GM12865 (cell line): ENCODE measurements at regions not wholly inside any gene's neighbourhood (a gene's known extent, or its start where the extent isn't known, plus 50 kb on each side); places are given as distances from the start of the nearest gene placed in this dataset.

Source experiments
- DNase-seq: peaks from one replicate; pipeline ENCODE4 v3.0.0; 2010; ENCODE audit warnings: low read depth
- H3K4me3 ChIP-seq: 2 replicates; pipeline ENCODE4 v1.5.1; 2011; ENCODE audit warnings: mild to moderate bottlenecking, low read depth, low read length, control low read depth
- CTCF ChIP-seq: IDR thresholded peaks from 2 replicates; pipeline ENCODE4 v1.5.1; 2011; ENCODE audit warnings: low read length, control low read depth, low read depth, inconsistent platforms; ENCODE audit not compliant: insufficient read depth; ENCODE audit errors: missing control alignments

GRCh38 chr3:78050276-78051065 lies 1010.6 kb downstream of the ROBO2 start:
- DNase-seq: no peak
- no peak for TF ChIP-seq CTCF
- H3K4me3 ChIP-seq: no peak overlapping the region

- H3K4me3 ChIP-seq: no peak overlapping the region
- DNase-seq: no peak
- no peak for TF ChIP-seq CTCF
Measured at GRCh38 chr3:78052746-78053145, 1012.8 kb downstream of the ROBO2 start.

- H3K4me3 ChIP-seq: no peak overlapping the region
- DNase-seq: no peak
- TF ChIP-seq CTCF: peak; percentile 17
Measured at GRCh38 chr3:78066287-78066686, 1026.4 kb downstream of the ROBO2 start.

GRCh38 chr3:78070188-78070587 lies 1030.3 kb downstream of the ROBO2 start:
- TF ChIP-seq CTCF: no peak
- DNase-seq: no peak

GRCh38 chr3:78076379-78076778 lies 1036.5 kb downstream of the ROBO2 start:
- TF ChIP-seq CTCF: no peak

More at GRCh38 chr3:78070188-78070587, 1030.3 kb downstream of the ROBO2 start:
- H3K4me3 ChIP-seq: no peak overlapping the region

GRCh38 chr3:78077178-78077577 lies 1037.3 kb downstream of the ROBO2 start:
- no peak for TF ChIP-seq CTCF
- DNase-seq: no peak
- no peak overlapping the region for H3K4me3 ChIP-seq

More at GRCh38 chr3:78076379-78076778, 1036.5 kb downstream of the ROBO2 start:
- no peak for DNase-seq
- no peak overlapping the region for H3K4me3 ChIP-seq

GRCh38 chr3:78077842-78078241 lies 1037.9 kb downstream of the ROBO2 start:
- no peak overlapping the region for H3K4me3 ChIP-seq
- DNase-seq: no peak
- no peak for TF ChIP-seq CTCF
